ENCODE measurements at regions not wholly inside any gene's neighbourhood (a gene's known extent, or its start where the extent isn't known, plus 50 kb on each side); places are given as distances from the start of the nearest gene placed in this dataset.

GRCh38 chr11:134925432-134925831 lies 513.4 kb upstream of the B3GAT1 start:
- Histone ChIP-seq H2AFZ (ENCODE audit: low read length) (no peak overlapping the region), H3K4me3 (replicated peaks in 1 of 3; ENCODE audit: insufficient read depth in 1 of 3, low read depth in 2 of 3, low read length in 3 of 3) (no peak overlapping the region), H3K27ac (ENCODE audit: extremely low read length, insufficient read depth, low read length) (no peak overlapping the region), H3K4me2 (ENCODE audit: low read depth, low read length) (no peak overlapping the region), H3K9ac (ENCODE audit: insufficient read depth, low read depth, low read length) (no peak overlapping the region), H3K36me3 (replicated peaks in 1 of 2; ENCODE audit: control insufficient read depth in 1 of 2, insufficient read depth in 2 of 2, low read length in 2 of 2) (no peaks in the 10 kb centered on the region), H4K20me1 (ENCODE audit: insufficient read depth, low read length) (no peaks in the 10 kb centered on the region), H3K9me3 (ENCODE audit: low read length) (no peaks in the 10 kb centered on the region), H3K79me2 (ENCODE audit: insufficient read depth, low read length) (no peaks in the 10 kb centered on the region), H3K4me1 (ENCODE audit: insufficient read depth, low read length) (no peaks in the 10 kb centered on the region), H3K27me3 (ENCODE audit: control insufficient read depth in 1 of 2, insufficient read depth in 2 of 2, low read length in 2 of 2) (peaks cover 0 to 3% of the 10 kb centered on the region in 2 experiments; a peak in 1 of 5 replicates)
- TF ChIP-seq ZNF569 (CRISPR knock-in tag; IDR thresholded peaks at IDR 0.05; ENCODE audit: borderline replicate concordance) = no peak
- TF ChIP-seq NFE2L2 (IDR thresholded peaks at IDR 0.05; ENCODE audit: low read length) = no peak
- no peak for TF ChIP-seq PBX2 (CRISPR knock-in tag; IDR thresholded peaks at IDR 0.05)
- TF ChIP-seq SOX6 (IDR thresholded peaks at IDR 0.05) = no peak
- TF ChIP-seq SOX6 (CRISPR knock-in tag; IDR thresholded peaks at IDR 0.05) = no peak
- TF ChIP-seq, protein P1, sequence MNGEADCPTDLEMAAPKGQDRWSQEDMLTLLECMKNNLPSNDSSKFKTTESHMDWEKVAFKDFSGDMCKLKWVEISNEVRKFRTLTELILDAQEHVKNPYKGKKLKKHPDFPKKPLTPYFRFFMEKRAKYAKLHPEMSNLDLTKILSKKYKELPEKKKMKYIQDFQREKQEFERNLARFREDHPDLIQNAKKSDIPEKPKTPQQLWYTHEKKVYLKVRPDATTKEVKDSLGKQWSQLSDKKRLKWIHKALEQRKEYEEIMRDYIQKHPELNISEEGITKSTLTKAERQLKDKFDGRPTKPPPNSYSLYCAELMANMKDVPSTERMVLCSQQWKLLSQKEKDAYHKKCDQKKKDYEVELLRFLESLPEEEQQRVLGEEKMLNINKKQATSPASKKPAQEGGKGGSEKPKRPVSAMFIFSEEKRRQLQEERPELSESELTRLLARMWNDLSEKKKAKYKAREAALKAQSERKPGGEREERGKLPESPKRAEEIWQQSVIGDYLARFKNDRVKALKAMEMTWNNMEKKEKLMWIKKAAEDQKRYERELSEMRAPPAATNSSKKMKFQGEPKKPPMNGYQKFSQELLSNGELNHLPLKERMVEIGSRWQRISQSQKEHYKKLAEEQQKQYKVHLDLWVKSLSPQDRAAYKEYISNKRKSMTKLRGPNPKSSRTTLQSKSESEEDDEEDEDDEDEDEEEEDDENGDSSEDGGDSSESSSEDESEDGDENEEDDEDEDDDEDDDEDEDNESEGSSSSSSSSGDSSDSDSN (CRISPR knock-in tag; IDR thresholded peaks at IDR 0.05) = no peak
- TF ChIP-seq ELF1 (CRISPR knock-in tag; IDR thresholded peaks at IDR 0.05) = no peak
- TF ChIP-seq, protein P2, sequence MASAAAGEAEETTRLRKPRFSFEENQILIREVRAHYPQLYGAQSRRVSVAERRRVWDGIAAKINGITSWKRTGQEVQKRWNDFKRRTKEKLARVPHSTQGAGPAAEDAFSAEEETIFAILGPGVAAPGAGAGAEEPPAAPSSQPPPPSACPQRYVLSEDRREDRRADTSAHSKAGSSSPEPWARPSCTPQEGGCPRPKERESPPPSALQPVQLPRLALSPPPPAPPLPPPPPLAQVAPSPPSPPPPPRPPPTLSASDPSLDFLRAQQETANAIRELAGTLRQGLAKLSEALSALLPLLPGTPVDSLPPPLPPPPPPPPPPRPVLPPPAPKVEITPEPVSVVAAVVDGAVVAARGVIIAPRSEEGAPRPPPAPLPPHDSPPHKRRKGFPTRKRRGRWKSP (CRISPR knock-in tag; IDR thresholded peaks at IDR 0.05) = no peak
- no peak for TF ChIP-seq ZNF501 (CRISPR knock-in tag; IDR thresholded peaks at IDR 0.05)
- TF ChIP-seq SIX1 (CRISPR knock-in tag; IDR thresholded peaks at IDR 0.05; ENCODE audit: borderline replicate concordance) = no peak
- TF ChIP-seq PHF8 (CRISPR knock-in tag; IDR thresholded peaks at IDR 0.05) = no peak
- no peak for TF ChIP-seq ZNF704 (CRISPR knock-in tag; IDR thresholded peaks at IDR 0.05; ENCODE audit: borderline replicate concordance)
- no peak for TF ChIP-seq ZBTB8A (CRISPR knock-in tag; IDR thresholded peaks at IDR 0.05; ENCODE audit: borderline replicate concordance, low read depth)
- no peak for TF ChIP-seq ZNF7 (CRISPR knock-in tag; IDR thresholded peaks at IDR 0.05)
- TF ChIP-seq YEATS4 (CRISPR knock-in tag; IDR thresholded peaks at IDR 0.05; ENCODE audit: borderline replicate concordance) = no peak
- TF ChIP-seq, protein P3, sequence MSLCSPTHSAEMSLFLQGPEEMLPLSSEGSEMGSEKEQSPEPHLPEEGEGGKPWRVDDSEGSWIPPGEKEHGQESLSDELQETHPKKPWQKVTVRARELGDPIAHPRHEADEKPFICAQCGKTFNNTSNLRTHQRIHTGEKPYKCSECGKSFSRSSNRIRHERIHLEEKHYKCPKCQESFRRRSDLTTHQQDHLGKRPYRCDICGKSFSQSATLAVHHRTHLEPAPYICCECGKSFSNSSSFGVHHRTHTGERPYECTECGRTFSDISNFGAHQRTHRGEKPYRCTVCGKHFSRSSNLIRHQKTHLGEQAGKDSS (CRISPR knock-in tag; IDR thresholded peaks at IDR 0.05; ENCODE audit: borderline replicate concordance, low read depth) = no peak
- in situ Hi-C loops (cut with HindIII; ENCODE audit: extremely low pct_ligation_motif_present, low pct_unique_long_range_greater_than_20kb) = no loop called here
- FAIRE-seq (no peak), DNase-seq (ENCODE audit: low spot score) (no peak), ATAC-seq (no peak)
- 60% methylated on average over 3 of the region's 3 CpGs for WGBS (ENCODE audit: low lambda C conversion rate)
- ChIA-PET POLR2A (no interaction called here), CTCF (ENCODE audit: low intra/inter-chr PET ratio, low total read pairs) (no interaction called here)
- intact Hi-C loops (cut with micrococcal nuclease; ENCODE audit: unreplicated experiment) = no loop called here
- no TSS peak for BruUV-seq (replicated peaks)
